GM19239 (cell line): ENCODE measurements at regions not wholly inside any gene's neighbourhood (a gene's known extent, or its start where the extent isn't known, plus 50 kb on each side); places are given as distances from the start of the nearest gene placed in this dataset.

ENCODE experiments used
- DNase-seq: peaks from one replicate; pipeline ENCODE4 v3.0.0; 2011; ENCODE audit warnings: low spot score; ENCODE audit not compliant: insufficient read length
- FAIRE-seq: peaks from 2 replicates; lab custom pipeline; 2011; peaks lifted over from hg19 to GRCh38; lab: Jason Lieb, UNC

- DNase-seq = no peak
- FAIRE-seq = no peak
Observed at GRCh38 chr7:114755856-114756255, 166.0 kb upstream of the MDFIC start.

GRCh38 chr7:114758661-114759227, 163.2 kb upstream of the MDFIC start:
- no peak for DNase-seq
- no peak for FAIRE-seq

- DNase-seq (no peak), FAIRE-seq (no peak)
Observed at GRCh38 chr7:114759347-114760062, 162.4 kb upstream of the MDFIC start.

- DNase-seq (no peak), FAIRE-seq (no peak)
Observed at GRCh38 chr7:114760477-114760876, 161.4 kb upstream of the MDFIC start.

- FAIRE-seq (no peak), DNase-seq (no peak)
Observed at GRCh38 chr7:114761973-114762372, 159.9 kb upstream of the MDFIC start.

- FAIRE-seq (no peak), DNase-seq (no peak)
Observed at GRCh38 chr7:114765331-114766040, 156.4 kb upstream of the MDFIC start.

- no peak for FAIRE-seq
Observed at GRCh38 chr7:114766041-114766356, 155.9 kb upstream of the MDFIC start.

GRCh38 chr7:114777288-114777687, 144.6 kb upstream of the MDFIC start:
- DNase-seq (no peak), FAIRE-seq (no peak)

More at GRCh38 chr7:114766041-114766356, 155.9 kb upstream of the MDFIC start:
- DNase-seq = no peak

GRCh38 chr7:114783508-114783907, 138.4 kb upstream of the MDFIC start:
- DNase-seq (no peak), FAIRE-seq (no peak)

GRCh38 chr7:114784177-114784576, 137.7 kb upstream of the MDFIC start:
- DNase-seq (no peak), FAIRE-seq (no peak)

- no peak for FAIRE-seq
- DNase-seq = no peak
Observed at GRCh38 chr7:114784746-114785145, 137.1 kb upstream of the MDFIC start.

GRCh38 chr7:114785496-114785895, 136.4 kb upstream of the MDFIC start:
- FAIRE-seq (no peak), DNase-seq (no peak)

- no peak for DNase-seq
- no peak for FAIRE-seq
Observed at GRCh38 chr7:114786455-114786854, 135.4 kb upstream of the MDFIC start.

GRCh38 chr7:114787556-114787955, 134.3 kb upstream of the MDFIC start:
- no peak for DNase-seq
- FAIRE-seq = no peak

GRCh38 chr7:114788706-114789105, 133.2 kb upstream of the MDFIC start:
- DNase-seq = no peak
- FAIRE-seq = no peak

- no peak for DNase-seq
- no peak for FAIRE-seq
Observed at GRCh38 chr7:114789161-114789560, 132.7 kb upstream of the MDFIC start.

GRCh38 chr7:114789871-114790311, 132.0 kb upstream of the MDFIC start:
- DNase-seq = no peak
- no peak for FAIRE-seq

GRCh38 chr7:114790521-114790920, 131.4 kb upstream of the MDFIC start:
- FAIRE-seq (no peak), DNase-seq (no peak)

GRCh38 chr7:114791771-114792170, 130.1 kb upstream of the MDFIC start:
- no peak for FAIRE-seq
- DNase-seq = no peak

GRCh38 chr7:114793155-114793845, 128.6 kb upstream of the MDFIC start:
- DNase-seq = no peak
- no peak for FAIRE-seq

GRCh38 chr7:114795475-114795874, 126.4 kb upstream of the MDFIC start:
- no peak for FAIRE-seq

More at GRCh38 chr7:114795475-114795874, 126.4 kb upstream of the MDFIC start:
- no peak for DNase-seq
